GM12892 (cell line): ENCODE measurements at regions not wholly inside any gene's neighbourhood (a gene's known extent, or its start where the extent isn't known, plus 50 kb on each side); places are given as distances from the start of the nearest gene placed in this dataset.

Experiments
- POLR2A ChIP-seq: IDR thresholded peaks from 2 replicates; pipeline ENCODE4 v1.6.1; 2011; ENCODE audit warnings: low read depth, low read length, control low read depth
- POLR2AphosphoS5 ChIP-seq: IDR thresholded peaks from 2 replicates; pipeline ENCODE4 v1.6.1; 2011; ENCODE audit warnings: low read depth, low read length, control low read depth

GRCh38 chr1:199608414-199608813 lies 419.1 kb upstream of the NR5A2 start:
- TF ChIP-seq POLR2AphosphoS5 (no peak), POLR2A (no peak)
